ENCODE measurements at regions not wholly inside any gene's neighbourhood (a gene's known extent, or its start where the extent isn't known, plus 50 kb on each side); places are given as distances from the start of the nearest gene placed in this dataset.

DNA sequence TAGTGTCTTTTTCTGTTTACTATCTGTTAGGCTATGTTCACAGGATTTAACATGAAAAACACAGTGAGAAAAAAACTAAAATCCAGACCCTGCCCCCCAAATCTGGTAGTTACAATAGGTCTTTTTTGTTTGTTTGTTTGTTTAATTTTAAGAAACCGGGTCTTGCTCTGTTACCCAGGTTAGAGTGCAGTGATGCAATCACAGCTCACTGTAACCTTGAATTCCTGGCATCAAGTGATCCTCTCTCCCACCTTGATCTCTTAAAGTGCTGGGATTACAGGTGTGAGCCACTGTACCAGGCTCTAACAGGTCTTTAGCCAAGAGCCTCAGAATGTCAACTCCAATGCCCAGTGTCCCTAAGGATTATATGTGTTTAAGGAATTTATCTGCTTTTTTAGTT lies 88.0 kb upstream of the GOLIM4 start:
- Mint-ChIP-seq H3K27ac (ENCODE audit: unreplicated experiment) (no peak overlapping the region), H3K27me3 (ENCODE audit: low read depth) (no peaks in the 10 kb centered on the region), H3K4me3 (ENCODE audit: unreplicated experiment) (no peak overlapping the region), H3K9me3 (ENCODE audit: low read depth) (no peaks in the 10 kb centered on the region), H3K4me1 (ENCODE audit: low read depth) (peaks cover 4% of the 10 kb centered on the region), H3K36me3 (ENCODE audit: low read depth) (no peaks in the 10 kb centered on the region)
- TF ChIP-seq, protein P1, sequence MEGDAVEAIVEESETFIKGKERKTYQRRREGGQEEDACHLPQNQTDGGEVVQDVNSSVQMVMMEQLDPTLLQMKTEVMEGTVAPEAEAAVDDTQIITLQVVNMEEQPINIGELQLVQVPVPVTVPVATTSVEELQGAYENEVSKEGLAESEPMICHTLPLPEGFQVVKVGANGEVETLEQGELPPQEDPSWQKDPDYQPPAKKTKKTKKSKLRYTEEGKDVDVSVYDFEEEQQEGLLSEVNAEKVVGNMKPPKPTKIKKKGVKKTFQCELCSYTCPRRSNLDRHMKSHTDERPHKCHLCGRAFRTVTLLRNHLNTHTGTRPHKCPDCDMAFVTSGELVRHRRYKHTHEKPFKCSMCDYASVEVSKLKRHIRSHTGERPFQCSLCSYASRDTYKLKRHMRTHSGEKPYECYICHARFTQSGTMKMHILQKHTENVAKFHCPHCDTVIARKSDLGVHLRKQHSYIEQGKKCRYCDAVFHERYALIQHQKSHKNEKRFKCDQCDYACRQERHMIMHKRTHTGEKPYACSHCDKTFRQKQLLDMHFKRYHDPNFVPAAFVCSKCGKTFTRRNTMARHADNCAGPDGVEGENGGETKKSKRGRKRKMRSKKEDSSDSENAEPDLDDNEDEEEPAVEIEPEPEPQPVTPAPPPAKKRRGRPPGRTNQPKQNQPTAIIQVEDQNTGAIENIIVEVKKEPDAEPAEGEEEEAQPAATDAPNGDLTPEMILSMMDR (IDR thresholded peaks at IDR 0.05): no peak
- no peak for DNase-seq (ENCODE audit: low spot score)

DNA sequence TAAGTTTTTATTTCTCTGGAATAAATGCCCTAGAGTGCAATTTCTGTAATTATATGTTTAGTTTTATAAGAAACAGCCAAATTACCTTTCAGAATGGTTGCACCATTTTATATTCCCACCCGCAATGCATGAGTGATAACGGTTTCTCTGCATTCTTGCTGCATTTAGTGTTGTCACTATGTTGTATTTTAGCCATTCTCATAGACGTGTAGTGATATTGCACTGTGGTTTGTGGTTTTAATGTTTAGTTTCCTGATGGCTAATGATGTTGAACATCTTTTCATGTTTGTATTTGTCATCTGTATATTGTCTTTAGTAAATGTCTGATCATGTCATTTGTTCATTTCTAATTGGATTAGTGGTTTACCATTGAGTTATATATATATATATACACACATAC lies 73.0 kb upstream of the GOLIM4 start:
- no peaks in the 10 kb centered on the region for H3K9me3 Mint-ChIP-seq (ENCODE audit: low read depth)
- H3K4me3 Mint-ChIP-seq (ENCODE audit: unreplicated experiment): no peak overlapping the region
- no peaks in the 10 kb centered on the region for H3K27me3 Mint-ChIP-seq (ENCODE audit: low read depth)
- no peak overlapping the region for H3K27ac Mint-ChIP-seq (ENCODE audit: unreplicated experiment)
- DNase-seq (ENCODE audit: low spot score): no peak
- H3K4me1 Mint-ChIP-seq (ENCODE audit: low read depth): peaks cover 3% of the 10 kb centered on the region
- TF ChIP-seq, protein P1 (IDR thresholded peaks at IDR 0.05): no peak
- no peaks in the 10 kb centered on the region for H3K36me3 Mint-ChIP-seq (ENCODE audit: low read depth)

DNA sequence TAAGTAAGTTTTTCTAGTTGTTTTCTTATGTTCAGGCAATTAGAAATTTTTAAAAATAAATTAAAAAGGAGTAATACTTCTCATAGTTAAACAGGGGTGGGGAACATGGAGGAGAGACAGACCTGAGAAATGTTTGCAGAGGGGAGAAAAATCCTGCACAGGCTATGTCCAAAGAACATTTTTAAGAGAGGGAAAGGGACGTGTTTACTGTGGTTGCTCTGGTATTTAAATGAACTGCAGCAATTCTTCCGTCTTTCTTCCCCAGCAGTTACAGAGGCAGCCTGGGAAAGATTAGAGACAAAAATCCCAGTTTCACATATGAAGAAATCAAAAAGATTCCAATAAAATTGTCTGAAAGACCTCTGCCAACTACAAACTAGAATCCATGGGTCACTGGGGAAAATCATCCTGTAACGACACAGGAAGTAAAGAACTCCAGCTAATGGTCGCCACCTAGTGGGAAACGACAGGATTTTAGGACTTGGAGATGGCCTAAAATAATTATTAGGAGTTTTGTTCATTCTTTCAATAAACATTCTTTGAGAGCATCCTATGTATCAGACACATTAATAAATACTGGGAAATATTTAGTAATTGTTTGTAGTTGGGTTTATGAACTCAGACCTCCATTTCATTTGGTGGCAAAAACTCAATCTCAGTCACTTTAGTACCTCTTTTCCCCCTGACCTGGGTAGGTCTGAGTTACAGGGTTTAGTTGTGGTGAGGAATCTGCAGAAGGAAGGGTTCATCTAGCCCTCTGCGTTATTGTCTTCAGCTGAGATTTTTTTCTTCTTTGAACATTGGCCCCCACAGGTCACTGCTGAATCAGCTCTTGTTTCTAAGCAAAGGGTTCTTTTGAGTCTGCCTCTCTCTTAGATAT lies 69.9 kb upstream of the GOLIM4 start:
- DNase-seq (ENCODE audit: low spot score): no peak
- TF ChIP-seq, protein P1 (IDR thresholded peaks at IDR 0.05): peak; percentile 96
- Mint-ChIP-seq H3K27ac (ENCODE audit: unreplicated experiment) (peak overlapping the region; percentile 15), H3K4me1 (ENCODE audit: low read depth) (peaks cover 3% of the 10 kb centered on the region), H3K27me3 (ENCODE audit: low read depth) (no peaks in the 10 kb centered on the region), H3K9me3 (ENCODE audit: low read depth) (no peaks in the 10 kb centered on the region), H3K36me3 (ENCODE audit: low read depth) (no peaks in the 10 kb centered on the region), H3K4me3 (ENCODE audit: unreplicated experiment) (no peak overlapping the region)

DNA sequence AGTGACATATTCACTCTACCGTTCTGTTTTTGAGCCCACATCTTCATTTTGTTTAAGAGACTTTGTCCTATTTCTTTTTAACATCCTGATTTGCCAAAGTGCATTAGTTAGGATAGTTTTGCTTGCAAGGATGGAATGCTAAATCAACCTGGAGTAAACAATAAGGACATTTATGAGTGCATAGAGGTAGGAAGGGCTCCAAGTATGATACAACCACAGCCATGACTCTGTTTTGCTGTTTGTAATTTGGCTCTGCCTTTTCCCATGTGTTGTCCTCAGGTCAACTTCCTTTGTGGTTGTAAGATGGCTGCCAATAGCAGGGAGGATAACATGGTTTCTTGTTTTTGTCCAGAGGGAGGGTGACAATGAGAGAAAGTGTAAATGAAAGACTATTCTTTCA lies 66.4 kb upstream of the GOLIM4 start:
- H3K27me3 Mint-ChIP-seq (ENCODE audit: low read depth): peaks cover 10% of the 10 kb centered on the region
- no peak overlapping the region for H3K4me3 Mint-ChIP-seq (ENCODE audit: unreplicated experiment)
- no peak for DNase-seq (ENCODE audit: low spot score)
- no peaks in the 10 kb centered on the region for H3K9me3 Mint-ChIP-seq (ENCODE audit: low read depth)
- peaks cover 3% of the 10 kb centered on the region for H3K4me1 Mint-ChIP-seq (ENCODE audit: low read depth)
- TF ChIP-seq, protein P1 (IDR thresholded peaks at IDR 0.05): no peak
- no peak overlapping the region for H3K27ac Mint-ChIP-seq (ENCODE audit: unreplicated experiment)
- no peaks in the 10 kb centered on the region for H3K36me3 Mint-ChIP-seq (ENCODE audit: low read depth)

DNA sequence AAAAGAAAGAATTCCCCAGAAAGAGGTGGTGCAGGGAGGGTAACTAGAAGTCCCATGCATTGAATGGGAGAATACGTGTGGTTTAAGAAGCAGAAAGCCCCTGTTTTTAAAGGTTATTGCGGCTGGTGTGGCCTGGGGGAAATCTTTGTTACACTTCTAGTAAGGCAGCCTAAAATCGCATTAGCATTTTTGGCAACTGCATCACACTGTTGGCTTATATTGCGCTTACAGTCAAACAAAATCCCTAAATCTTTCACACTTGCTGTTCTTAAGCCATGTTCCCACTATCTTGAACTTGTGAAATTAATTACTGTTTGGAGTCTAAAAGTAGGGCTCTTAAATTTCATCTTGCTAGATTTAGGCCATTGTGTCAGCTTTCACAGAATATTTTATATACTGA lies 66.0 kb upstream of the GOLIM4 start:
- peaks cover 3% of the 10 kb centered on the region for H3K4me1 Mint-ChIP-seq (ENCODE audit: low read depth)
- no peak for DNase-seq (ENCODE audit: low spot score)
- H3K27ac Mint-ChIP-seq (ENCODE audit: unreplicated experiment): no peak overlapping the region

More for the DNA sequence above, 66.0 kb upstream of the GOLIM4 start:
- no peaks in the 10 kb centered on the region for H3K36me3 Mint-ChIP-seq (ENCODE audit: low read depth)
- H3K27me3 Mint-ChIP-seq (ENCODE audit: low read depth): peaks cover 11% of the 10 kb centered on the region
- no peaks in the 10 kb centered on the region for H3K9me3 Mint-ChIP-seq (ENCODE audit: low read depth)
- H3K4me3 Mint-ChIP-seq (ENCODE audit: unreplicated experiment): no peak overlapping the region
- TF ChIP-seq, protein P1 (IDR thresholded peaks at IDR 0.05): no peak
